ENCODE measurements at regions not wholly inside any gene's neighbourhood (a gene's known extent, or its start where the extent isn't known, plus 50 kb on each side); places are given as distances from the start of the nearest gene placed in this dataset.

GRCh38 chr6:14453712-14454472, 336.3 kb downstream of the CD83 start:
- Histone ChIP-seq H3K4me1 (ENCODE audit: control insufficient read depth, insufficient read depth, low read length) (no peaks in the 10 kb centered on the region), H3K4me2 (ENCODE audit: control insufficient read depth, insufficient read depth) (no peak overlapping the region), H4K20me1 (ENCODE audit: control insufficient read depth, insufficient read depth) (no peaks in the 10 kb centered on the region), H3K27me3 (replicated peaks in 1 of 2; ENCODE audit: control insufficient read depth in 2 of 2, insufficient read depth in 2 of 2, low read length in 1 of 2) (no peaks in the 10 kb centered on the region), H3K9ac (ENCODE audit: control insufficient read depth, insufficient read depth, low read length) (no peak overlapping the region), H3K79me2 (ENCODE audit: control insufficient read depth, insufficient read depth, low read length) (no peaks in the 10 kb centered on the region), H3K4me3 (no peak overlapping the region), H2AFZ (ENCODE audit: control insufficient read depth, low read depth, low read length) (no peak overlapping the region), H3K36me3 (ENCODE audit: control insufficient read depth in 2 of 2, insufficient read depth in 2 of 2, low read length in 1 of 2) (no peaks in the 10 kb centered on the region), H3K9me3 (replicated peaks; ENCODE audit: control insufficient read depth, insufficient read depth, low read length) (no peaks in the 10 kb centered on the region), H3K27ac (ENCODE audit: control insufficient read depth, insufficient read depth) (no peak overlapping the region)
- DNase-seq (ENCODE audit: low read depth, low spot score) (no peak), FAIRE-seq (no peak), ATAC-seq (no peak)
- intact Hi-C loops (cut with micrococcal nuclease; ENCODE audit: unreplicated experiment), result no loop called here
- POLR2A ChIA-PET, result no interaction called here
- no TSS peak for BruUV-seq (replicated peaks)
- CTCF ChIA-PET, result no interaction called here
- RAD21 ChIA-PET (ENCODE audit: unreplicated experiment), result no interaction called here
- SMC1A ChIA-PET (ENCODE audit: uncharacterized antibody, unreplicated experiment), result interaction anchor here (1.2 kb wide), 1 partner anchor 18 kb away, joined by 4 read pairs; no protein-coding TSS in a partner anchor
- in situ Hi-C loops (cut with MboI), result no loop called here
- 52% methylated on average over 6 of the region's 6 CpGs for WGBS (ENCODE audit: insufficient coverage, insufficient replicate concordance, low lambda C conversion rate, missing lambda C conversion rate)
- no peak for TF ChIP-seq E2F8 (IDR thresholded peaks at IDR 0.05; ENCODE audit: low read depth, partially characterized antibody)
- no peak for TF ChIP-seq CREB1 (IDR thresholded peaks at IDR 0.05; ENCODE audit: low read depth)
- TF ChIP-seq CREM (IDR thresholded peaks at IDR 0.05; ENCODE audit: low read depth), result no peak
- no peak for TF ChIP-seq YBX1 (IDR thresholded peaks at IDR 0.05)
- no peak for TF ChIP-seq CBX3 (IDR thresholded peaks at IDR 0.05; ENCODE audit: borderline replicate concordance, low read depth)
- no peak for TF ChIP-seq SMC3 (IDR thresholded peaks at IDR 0.05; ENCODE audit: borderline replicate concordance, low read length)
- TF ChIP-seq ZNF622 (IDR thresholded peaks at IDR 0.05), result no peak
- no peak for TF ChIP-seq CBX5 (IDR thresholded peaks at IDR 0.05; ENCODE audit: low read depth)
- no peak for TF ChIP-seq STAT1 (conservative IDR thresholded peaks at IDR 0.05)
- no peak for TF ChIP-seq ZNF687 (IDR thresholded peaks at IDR 0.05)
- TF ChIP-seq ZBED1 (IDR thresholded peaks at IDR 0.05; ENCODE audit: borderline replicate concordance), result no peak
- TF ChIP-seq CHD1 (IDR thresholded peaks at IDR 0.05; ENCODE audit: low read depth, low read length), result no peak
- no peak for TF ChIP-seq TARDBP (IDR thresholded peaks at IDR 0.05; ENCODE audit: borderline replicate concordance)
- TF ChIP-seq FOS (IDR thresholded peaks at IDR 0.05; ENCODE audit: borderline replicate concordance, extremely low read depth, insufficient read length), result no peak
- no peak for TF ChIP-seq CBFB (IDR thresholded peaks at IDR 0.05; ENCODE audit: low read depth)
- no peak for TF ChIP-seq SMARCA5 (IDR thresholded peaks at IDR 0.05)
- TF ChIP-seq, protein P1, sequence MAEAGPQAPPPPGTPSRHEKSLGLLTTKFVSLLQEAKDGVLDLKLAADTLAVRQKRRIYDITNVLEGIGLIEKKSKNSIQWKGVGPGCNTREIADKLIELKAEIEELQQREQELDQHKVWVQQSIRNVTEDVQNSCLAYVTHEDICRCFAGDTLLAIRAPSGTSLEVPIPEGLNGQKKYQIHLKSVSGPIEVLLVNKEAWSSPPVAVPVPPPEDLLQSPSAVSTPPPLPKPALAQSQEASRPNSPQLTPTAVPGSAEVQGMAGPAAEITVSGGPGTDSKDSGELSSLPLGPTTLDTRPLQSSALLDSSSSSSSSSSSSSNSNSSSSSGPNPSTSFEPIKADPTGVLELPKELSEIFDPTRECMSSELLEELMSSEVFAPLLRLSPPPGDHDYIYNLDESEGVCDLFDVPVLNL (IDR thresholded peaks at IDR 0.05; ENCODE audit: low read depth, low read length), result no peak

Data from GM12878 (cell line).